ENCODE measurements at regions not wholly inside any gene's neighbourhood (a gene's known extent, or its start where the extent isn't known, plus 50 kb on each side); places are given as distances from the start of the nearest gene placed in this dataset.

GRCh38 chr2:7801212-7801611, 880.6 kb upstream of the ID2 start:
- Histone ChIP-seq H3K27ac (ENCODE audit: low read depth, low read length, poor library complexity, severe bottlenecking) (no peak overlapping the region), H3K36me3 (ENCODE audit: insufficient read depth, low read length, poor library complexity, severe bottlenecking) (no peaks in the 10 kb centered on the region), H3K9me3 (ENCODE audit: low read depth, low read length, poor library complexity, severe bottlenecking) (peaks cover 8% of the 10 kb centered on the region), H3K4me1 (ENCODE audit: insufficient read depth, low read length, poor library complexity, severe bottlenecking) (peaks cover 5% of the 10 kb centered on the region), H3K4me3 (ENCODE audit: low read depth, low read length, poor library complexity, severe bottlenecking) (no peak overlapping the region), H3K27me3 (replicated peaks; ENCODE audit: insufficient read depth, low read depth, low read length, poor library complexity) (no peaks in the 10 kb centered on the region)
- ChIA-PET CTCF (no interaction called here), POLR2A (ENCODE audit: low non-redundant PET) (no interaction called here)
- TF ChIP-seq CTCF (conservative IDR thresholded peaks at IDR 0.05; ENCODE audit: low read depth, low read length): no peak
- no peak for TF ChIP-seq EZH2 (IDR thresholded peaks at IDR 0.05; ENCODE audit: borderline replicate concordance, low read depth, low read length, poor library complexity, severe bottlenecking)
- DNase-seq (ENCODE audit: low spot score): no peak
- no TSS peak for BruUV-seq (replicated peaks)
- intact Hi-C loops (cut with micrococcal nuclease; ENCODE audit: unreplicated experiment): no loop called here

- ChIA-PET CTCF (no interaction called here), POLR2A (ENCODE audit: low non-redundant PET) (no interaction called here)
- no peak overlapping the region for H3K4me3 ChIP-seq (ENCODE audit: low read depth, low read length, poor library complexity, severe bottlenecking)
- H3K9me3 ChIP-seq (ENCODE audit: low read depth, low read length, poor library complexity, severe bottlenecking): peaks cover 8% of the 10 kb centered on the region
- H3K27me3 ChIP-seq (replicated peaks; ENCODE audit: insufficient read depth, low read depth, low read length, poor library complexity): no peaks in the 10 kb centered on the region
- no peak for TF ChIP-seq CTCF (conservative IDR thresholded peaks at IDR 0.05; ENCODE audit: low read depth, low read length)
- no peak for TF ChIP-seq EZH2 (IDR thresholded peaks at IDR 0.05; ENCODE audit: borderline replicate concordance, low read depth, low read length, poor library complexity, severe bottlenecking)
- no peaks in the 10 kb centered on the region for H3K36me3 ChIP-seq (ENCODE audit: insufficient read depth, low read length, poor library complexity, severe bottlenecking)
- intact Hi-C loops (cut with micrococcal nuclease; ENCODE audit: unreplicated experiment): no loop called here
- H3K27ac ChIP-seq (ENCODE audit: low read depth, low read length, poor library complexity, severe bottlenecking): no peak overlapping the region
- no peaks in the 10 kb centered on the region for H3K4me1 ChIP-seq (ENCODE audit: insufficient read depth, low read length, poor library complexity, severe bottlenecking)
- no peak for DNase-seq (ENCODE audit: low spot score)
- no TSS peak for BruUV-seq (replicated peaks)
These were observed 878.3 kb upstream of the ID2 start for GRCh38 chr2:7803515-7803914.

GRCh38 chr2:7809640-7810039, 872.2 kb upstream of the ID2 start:
- Histone ChIP-seq H3K27ac (ENCODE audit: low read depth, low read length, poor library complexity, severe bottlenecking) (no peak overlapping the region), H3K9me3 (ENCODE audit: low read depth, low read length, poor library complexity, severe bottlenecking) (no peaks in the 10 kb centered on the region), H3K4me3 (ENCODE audit: low read depth, low read length, poor library complexity, severe bottlenecking) (no peak overlapping the region), H3K27me3 (replicated peaks; ENCODE audit: insufficient read depth, low read depth, low read length, poor library complexity) (no peaks in the 10 kb centered on the region), H3K4me1 (ENCODE audit: insufficient read depth, low read length, poor library complexity, severe bottlenecking) (no peaks in the 10 kb centered on the region), H3K36me3 (ENCODE audit: insufficient read depth, low read length, poor library complexity, severe bottlenecking) (no peaks in the 10 kb centered on the region)
- no peak for TF ChIP-seq EZH2 (IDR thresholded peaks at IDR 0.05; ENCODE audit: borderline replicate concordance, low read depth, low read length, poor library complexity, severe bottlenecking)
- TF ChIP-seq CTCF (conservative IDR thresholded peaks at IDR 0.05; ENCODE audit: low read depth, low read length): 0 out of 2 replicates have a peak, but pooled peaks have one; percentile 25
- BruUV-seq (replicated peaks): no TSS peak
- CTCF ChIA-PET: no interaction called here
- intact Hi-C loops (cut with micrococcal nuclease; ENCODE audit: unreplicated experiment): no loop called here
- POLR2A ChIA-PET (ENCODE audit: low non-redundant PET): no interaction called here
- DNase-seq (ENCODE audit: low spot score): peak; percentile 13
